ENCODE measurements at regions not wholly inside any gene's neighbourhood (a gene's known extent, or its start where the extent isn't known, plus 50 kb on each side); places are given as distances from the start of the nearest gene placed in this dataset.
"Not testable (repeated sequence)": the region's sequence is repeated elsewhere in the genome, so short reads cannot be mapped to it uniquely, and the experiment has no call there.

DNA sequence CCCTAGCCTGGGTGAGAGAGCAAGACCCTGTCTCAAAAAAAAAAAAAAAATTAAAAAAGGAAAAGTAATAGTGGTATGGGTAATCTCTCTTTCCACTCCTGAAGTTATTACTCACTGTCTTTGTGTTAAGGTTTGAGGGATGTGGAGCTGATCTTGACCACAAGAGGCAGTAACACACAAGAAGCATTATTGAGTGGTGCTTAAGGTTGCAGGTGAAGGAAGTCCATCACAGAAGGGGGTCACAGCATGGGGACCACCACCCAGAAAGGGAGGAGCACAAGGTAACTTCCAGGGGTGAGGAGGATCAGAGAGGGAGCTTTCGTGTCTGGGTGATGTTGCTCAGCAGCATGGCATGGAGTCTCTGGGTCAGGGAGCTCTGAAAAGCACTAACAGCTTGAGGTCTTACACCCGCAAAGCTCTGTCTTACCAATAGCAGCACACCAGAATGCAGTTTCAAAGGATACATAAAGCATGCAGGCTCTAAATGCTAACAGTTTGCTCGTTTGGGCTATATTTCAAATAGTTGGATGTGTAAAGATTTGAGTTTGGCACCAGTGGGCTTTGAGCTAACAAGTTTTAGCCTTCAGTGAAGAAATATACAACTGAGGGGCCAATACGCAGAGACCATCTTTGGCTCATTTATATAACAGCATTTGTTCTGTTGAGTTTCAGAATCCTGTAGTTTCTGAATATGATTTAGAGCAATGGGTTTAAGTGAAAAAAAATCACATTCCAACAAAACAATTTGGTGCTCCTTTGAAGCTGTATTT, 100.4 kb upstream of the DNAJC1 start:
- no peaks in the 10 kb centered on the region for H3K9me3 Mint-ChIP-seq
- DNase-seq (ENCODE audit: low spot score in 2 of 2) (no peak), ATAC-seq (peak in 1 of 2 donors; percentile 59)
- no peak overlapping the region for H3K27ac Mint-ChIP-seq
- no peaks in the 10 kb centered on the region for H3K36me3 Mint-ChIP-seq

DNA sequence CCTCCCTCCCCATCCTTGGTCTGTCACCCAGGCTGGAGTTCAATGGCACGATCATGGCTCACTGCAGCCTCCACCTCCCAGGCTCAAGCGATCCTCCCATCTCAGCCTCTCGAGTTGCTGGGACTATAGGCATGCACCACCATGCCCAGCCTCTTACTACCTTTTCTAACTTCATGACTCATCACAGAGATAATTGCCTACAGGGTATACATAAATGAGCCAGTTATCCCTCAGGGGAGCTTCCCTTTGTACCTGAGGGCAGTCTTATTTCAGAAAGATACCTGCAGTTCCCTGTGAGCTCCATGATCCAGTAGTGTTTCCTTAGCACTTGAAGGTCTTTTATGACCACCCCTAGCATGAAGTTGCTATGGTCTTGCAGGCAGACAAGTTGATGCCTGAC, 94.2 kb upstream of the DNAJC1 start:
- ATAC-seq = no peak
- DNase-seq (ENCODE audit: low spot score in 2 of 2) = no peak
- Mint-ChIP-seq H3K36me3 (no peaks in the 10 kb centered on the region), H3K9me3 (peaks cover 0 to 16% of the 10 kb centered on the region in 2 donors), H3K27ac (peak overlapping the region; percentile 15 to 24)

DNA sequence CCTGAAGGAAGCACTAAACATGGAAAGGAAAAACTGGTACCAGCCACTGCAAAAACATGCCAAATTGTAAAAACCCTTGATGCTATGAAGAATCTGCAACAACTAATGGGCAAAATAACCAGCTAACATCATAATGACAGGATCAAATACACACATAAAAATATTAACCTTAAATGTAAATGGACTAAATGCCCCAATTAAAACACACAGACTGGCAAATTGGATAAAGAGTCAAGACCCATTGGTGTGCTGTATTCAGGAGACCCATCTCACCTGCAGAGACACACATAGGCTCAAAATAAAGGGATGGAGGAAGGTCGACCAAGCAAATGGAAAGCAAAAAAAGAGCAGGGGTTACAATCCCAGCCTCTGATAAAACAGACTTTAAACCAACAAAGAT, 87.7 kb upstream of the DNAJC1 start:
- not testable (repeated sequence) for H3K36me3 Mint-ChIP-seq; DNase-seq (ENCODE audit: low spot score in 2 of 2); H3K27ac Mint-ChIP-seq; ATAC-seq
- H3K9me3 Mint-ChIP-seq = peaks cover 0 to 11% of the 10 kb centered on the region in 2 donors

DNA sequence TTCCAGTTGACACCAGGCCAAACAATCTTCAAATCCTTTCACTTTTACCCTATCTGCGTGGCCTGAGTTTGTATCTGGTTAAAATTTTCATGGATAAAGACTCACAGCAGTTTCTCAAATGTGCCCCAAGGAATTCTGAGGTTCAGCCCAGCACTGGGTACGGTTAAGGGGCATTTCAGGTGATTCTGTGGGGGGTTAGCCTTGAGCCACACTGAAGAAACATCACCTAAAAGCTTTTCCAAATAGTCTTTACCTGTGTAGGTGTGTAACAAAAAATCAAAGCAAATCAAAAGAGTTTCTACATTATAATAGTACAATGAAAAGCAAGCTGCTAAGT, 83.8 kb upstream of the DNAJC1 start:
- no peak overlapping the region for H3K27ac Mint-ChIP-seq
- no peak for DNase-seq (ENCODE audit: low spot score in 2 of 2)
- H3K9me3 Mint-ChIP-seq = peaks cover 0 to 4% of the 10 kb centered on the region in 2 donors
- H3K36me3 Mint-ChIP-seq = peaks cover 0 to 4% of the 10 kb centered on the region in 2 donors
- no peak for ATAC-seq

DNA sequence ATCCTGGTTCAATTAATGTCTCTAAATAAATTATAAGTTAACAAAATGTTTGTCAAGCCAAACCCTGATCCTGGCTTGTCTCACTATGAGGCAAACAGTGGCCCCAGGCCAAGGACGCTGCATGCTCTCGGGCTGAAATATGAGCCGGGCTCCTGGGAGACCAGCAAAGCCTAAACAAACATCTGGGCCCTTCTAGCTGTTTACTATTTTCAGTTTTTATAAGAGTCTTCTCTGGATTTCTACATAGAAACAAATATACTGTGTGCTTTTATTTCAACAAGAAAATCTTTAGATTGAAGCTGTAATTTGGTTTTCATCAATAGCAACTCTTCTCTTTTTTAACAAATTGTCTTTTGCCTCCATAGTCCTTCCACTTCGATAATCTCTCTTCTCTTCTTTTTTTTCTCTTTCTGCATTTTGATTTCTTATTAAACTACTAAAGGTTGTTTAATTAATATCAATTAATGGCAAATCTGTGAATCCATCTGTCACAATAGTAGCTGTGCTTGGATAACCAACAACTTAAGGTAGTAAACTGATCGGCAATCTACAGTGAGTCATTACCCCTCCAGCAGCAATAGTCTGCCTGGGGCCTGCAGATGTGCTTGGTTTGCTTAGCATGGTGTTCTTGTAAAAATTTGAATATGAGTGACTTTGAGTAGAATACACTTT, 83.3 kb upstream of the DNAJC1 start:
- Mint-ChIP-seq H3K27ac (no peak overlapping the region), H3K36me3 (peaks cover 0 to 4% of the 10 kb centered on the region in 2 donors), H3K9me3 (peaks cover 0 to 4% of the 10 kb centered on the region in 2 donors)
- ATAC-seq (no peak), DNase-seq (ENCODE audit: low spot score in 2 of 2) (no peak)

DNA sequence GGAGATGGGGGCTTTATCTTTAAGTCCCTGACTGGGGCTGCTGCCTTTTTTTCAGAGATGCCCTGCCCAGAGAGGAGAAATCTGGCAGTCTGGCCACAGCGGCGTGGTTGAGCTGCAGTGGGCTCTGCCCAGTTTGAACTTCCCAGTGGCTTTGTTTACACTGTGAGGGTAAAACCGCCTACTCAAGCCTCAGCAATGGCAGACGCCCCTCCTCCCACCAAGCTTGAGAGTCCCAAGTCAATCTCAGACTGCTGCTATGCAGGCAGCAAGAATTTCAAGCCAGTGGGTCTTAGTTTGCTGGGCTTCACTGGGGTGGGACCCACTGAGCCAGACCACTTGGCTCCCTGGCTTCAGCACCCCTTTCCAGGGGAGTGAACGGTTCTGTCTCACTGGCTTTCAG, 76.4 kb upstream of the DNAJC1 start:
- ATAC-seq; H3K9me3 Mint-ChIP-seq; DNase-seq (ENCODE audit: low spot score in 2 of 2); H3K27ac Mint-ChIP-seq: not testable (repeated sequence)
- H3K36me3 Mint-ChIP-seq = peaks cover 0 to 14% of the 10 kb centered on the region in 2 donors

DNA sequence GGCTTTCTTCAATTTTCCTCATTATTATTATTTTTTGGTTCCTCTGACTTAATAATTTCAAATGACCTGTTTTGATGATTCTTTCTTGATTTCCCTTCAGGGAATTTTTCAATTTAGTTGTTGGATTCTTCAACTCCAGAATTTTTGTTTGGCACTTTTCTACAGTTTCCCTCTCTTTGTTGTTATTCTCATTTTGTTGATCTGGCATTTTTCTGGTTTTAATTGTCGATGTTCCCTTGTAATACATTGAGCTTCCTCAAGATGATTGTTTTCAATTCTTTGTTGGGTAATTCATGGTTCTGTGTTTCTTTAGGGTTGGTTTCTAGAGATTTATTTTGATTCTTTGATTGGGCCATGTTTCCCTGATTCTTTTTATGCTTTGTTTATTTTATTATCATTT, 67.8 kb upstream of the DNAJC1 start:
- Mint-ChIP-seq H3K27ac (no peak overlapping the region), H3K36me3 (peaks cover 11 to 31% of the 10 kb centered on the region in 2 donors), H3K9me3 (peaks cover 26% of the 10 kb centered on the region in 2 donors)
- no peak for ATAC-seq
- DNase-seq (ENCODE audit: low spot score in 2 of 2) = no peak

DNA sequence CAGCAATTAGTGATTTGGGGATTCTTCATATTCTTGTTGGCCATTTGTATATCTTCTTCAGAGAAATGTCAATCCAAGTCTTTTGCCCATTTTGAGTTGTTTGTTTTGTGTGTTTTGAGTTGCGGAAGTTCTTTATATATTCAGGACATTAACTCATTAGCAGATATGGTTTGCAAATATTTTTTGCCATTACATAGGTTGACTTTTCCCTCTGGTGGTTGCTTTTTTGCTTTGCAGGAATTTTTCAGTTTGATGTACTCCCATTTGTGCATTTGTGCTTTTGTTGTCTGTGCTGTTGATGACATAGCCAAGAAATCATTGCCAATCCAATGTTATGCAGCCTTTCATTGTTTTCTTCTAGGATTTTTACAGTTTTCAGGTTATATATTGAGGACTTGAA, 63.6 kb upstream of the DNAJC1 start:
- H3K36me3 Mint-ChIP-seq = peaks cover 11 to 35% of the 10 kb centered on the region in 2 donors
- H3K27ac Mint-ChIP-seq = no peak overlapping the region
- H3K9me3 Mint-ChIP-seq = peaks cover 26% of the 10 kb centered on the region in 2 donors
- no peak for ATAC-seq
- DNase-seq (ENCODE audit: low spot score in 2 of 2) = no peak

DNA sequence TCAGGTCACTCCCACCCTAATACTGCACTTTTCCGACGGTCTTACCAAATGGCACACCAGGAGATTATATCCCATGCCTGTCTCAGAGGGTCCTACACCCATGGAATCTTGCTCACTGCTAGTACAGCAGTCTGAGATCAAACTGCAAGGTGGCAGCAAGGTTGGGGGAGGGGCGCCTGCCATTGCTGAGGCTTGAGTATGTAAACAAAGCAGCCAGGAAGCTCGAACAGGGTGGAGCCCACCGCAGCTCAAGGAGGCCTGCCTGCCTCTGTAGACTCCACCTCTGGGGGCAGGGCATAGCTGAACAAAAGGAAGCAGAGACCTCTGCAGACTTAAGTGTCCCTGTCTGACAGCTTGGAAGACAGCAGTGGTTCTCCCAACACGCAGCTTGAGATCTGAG, 57.5 kb upstream of the DNAJC1 start:
- Mint-ChIP-seq H3K36me3 (peaks cover 0 to 23% of the 10 kb centered on the region in 2 donors), H3K9me3 (peaks cover 13 to 15% of the 10 kb centered on the region in 2 donors)
- DNase-seq (ENCODE audit: low spot score in 2 of 2); ATAC-seq; H3K27ac Mint-ChIP-seq: not testable (repeated sequence)

DNA sequence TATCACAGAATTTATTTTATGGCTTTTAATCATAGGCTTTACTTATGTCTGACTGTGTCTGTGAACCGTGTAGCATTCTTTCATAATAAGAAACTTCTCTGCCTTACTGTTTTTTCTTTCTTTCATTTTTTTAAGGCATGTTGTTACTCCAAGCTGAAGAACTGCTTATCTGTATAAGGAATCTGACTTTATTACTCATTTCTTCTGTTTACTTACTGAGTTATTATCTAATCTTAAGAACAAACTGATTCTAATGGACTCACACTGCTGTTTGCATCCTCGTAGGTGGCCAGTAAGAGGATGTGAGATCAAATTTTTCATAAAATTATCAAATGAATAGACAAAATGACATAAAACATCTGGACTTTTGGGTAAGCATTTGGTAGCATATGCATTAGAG, 54.7 kb upstream of the DNAJC1 start:
- Mint-ChIP-seq H3K27ac (no peak overlapping the region), H3K9me3 (peaks cover 7 to 10% of the 10 kb centered on the region in 2 donors), H3K36me3 (peaks cover 0 to 14% of the 10 kb centered on the region in 2 donors)
- ATAC-seq (no peak), DNase-seq (ENCODE audit: low spot score in 2 of 2) (no peak)

DNA sequence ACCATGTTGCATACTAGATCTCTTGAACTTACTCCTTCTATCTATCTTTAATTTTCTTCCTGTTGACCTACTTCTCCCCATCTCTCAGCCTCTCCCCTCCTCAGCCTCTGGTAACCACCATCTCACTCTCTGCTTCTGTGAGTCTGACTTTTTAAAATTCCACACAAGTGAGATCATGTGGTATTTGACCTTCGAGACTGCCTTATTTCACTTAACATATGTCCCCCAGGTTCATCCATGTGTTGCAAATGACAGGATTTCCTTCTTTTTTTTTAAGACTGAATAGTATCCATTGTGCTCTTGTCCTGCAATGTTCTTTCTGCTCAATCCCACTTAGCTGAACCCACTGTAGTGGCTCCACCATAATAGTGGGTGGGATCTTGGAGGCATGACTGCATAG, 51.4 kb upstream of the DNAJC1 start:
- H3K36me3 Mint-ChIP-seq = no peaks in the 10 kb centered on the region
- H3K9me3 Mint-ChIP-seq = peaks cover 3 to 19% of the 10 kb centered on the region in 2 donors
- no peak overlapping the region for H3K27ac Mint-ChIP-seq
- ATAC-seq (no peak), DNase-seq (ENCODE audit: low spot score in 2 of 2) (no peak)
